ENCODE measurements at regions not wholly inside any gene's neighbourhood (a gene's known extent, or its start where the extent isn't known, plus 50 kb on each side); places are given as distances from the start of the nearest gene placed in this dataset.

DNA sequence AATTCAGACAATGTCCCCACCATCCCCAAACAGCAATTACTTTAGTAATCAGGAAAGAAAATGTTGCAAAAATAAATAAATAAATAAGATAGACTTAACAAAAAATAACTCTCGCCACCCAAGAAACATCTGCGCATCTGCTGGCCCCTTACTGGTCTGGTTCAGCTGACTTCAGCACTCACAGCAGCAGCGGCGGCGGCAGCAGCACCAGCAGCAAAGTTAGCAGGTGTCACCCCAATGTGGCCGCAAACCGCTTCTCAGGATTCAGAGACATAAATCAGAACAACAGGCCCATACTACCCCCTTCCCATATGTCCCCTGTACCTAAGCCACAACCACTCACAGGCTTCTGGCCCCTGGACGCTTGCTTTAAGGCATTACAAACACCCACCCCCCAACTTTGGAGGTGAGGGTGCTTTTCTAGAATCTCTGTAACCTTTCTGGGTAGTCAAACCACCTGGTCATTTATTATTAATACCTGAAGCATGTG is 593.0 kb downstream of the BNC2 start:
- TF ChIP-seq, protein P1, sequence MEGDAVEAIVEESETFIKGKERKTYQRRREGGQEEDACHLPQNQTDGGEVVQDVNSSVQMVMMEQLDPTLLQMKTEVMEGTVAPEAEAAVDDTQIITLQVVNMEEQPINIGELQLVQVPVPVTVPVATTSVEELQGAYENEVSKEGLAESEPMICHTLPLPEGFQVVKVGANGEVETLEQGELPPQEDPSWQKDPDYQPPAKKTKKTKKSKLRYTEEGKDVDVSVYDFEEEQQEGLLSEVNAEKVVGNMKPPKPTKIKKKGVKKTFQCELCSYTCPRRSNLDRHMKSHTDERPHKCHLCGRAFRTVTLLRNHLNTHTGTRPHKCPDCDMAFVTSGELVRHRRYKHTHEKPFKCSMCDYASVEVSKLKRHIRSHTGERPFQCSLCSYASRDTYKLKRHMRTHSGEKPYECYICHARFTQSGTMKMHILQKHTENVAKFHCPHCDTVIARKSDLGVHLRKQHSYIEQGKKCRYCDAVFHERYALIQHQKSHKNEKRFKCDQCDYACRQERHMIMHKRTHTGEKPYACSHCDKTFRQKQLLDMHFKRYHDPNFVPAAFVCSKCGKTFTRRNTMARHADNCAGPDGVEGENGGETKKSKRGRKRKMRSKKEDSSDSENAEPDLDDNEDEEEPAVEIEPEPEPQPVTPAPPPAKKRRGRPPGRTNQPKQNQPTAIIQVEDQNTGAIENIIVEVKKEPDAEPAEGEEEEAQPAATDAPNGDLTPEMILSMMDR (IDR thresholded peaks at IDR 0.05; ENCODE audit: low read length): no peak
- TF ChIP-seq EZH2phosphoT487 (IDR thresholded peaks at IDR 0.05; ENCODE audit: low read length) (no peak), EZH2 (optimal IDR thresholded peaks at IDR 0.05; ENCODE audit: low read depth, low read length) (no peak)

Data from MM.1S (cell line).